ENCODE measurements at regions not wholly inside any gene's neighbourhood (a gene's known extent, or its start where the extent isn't known, plus 50 kb on each side); places are given as distances from the start of the nearest gene placed in this dataset.

DNA sequence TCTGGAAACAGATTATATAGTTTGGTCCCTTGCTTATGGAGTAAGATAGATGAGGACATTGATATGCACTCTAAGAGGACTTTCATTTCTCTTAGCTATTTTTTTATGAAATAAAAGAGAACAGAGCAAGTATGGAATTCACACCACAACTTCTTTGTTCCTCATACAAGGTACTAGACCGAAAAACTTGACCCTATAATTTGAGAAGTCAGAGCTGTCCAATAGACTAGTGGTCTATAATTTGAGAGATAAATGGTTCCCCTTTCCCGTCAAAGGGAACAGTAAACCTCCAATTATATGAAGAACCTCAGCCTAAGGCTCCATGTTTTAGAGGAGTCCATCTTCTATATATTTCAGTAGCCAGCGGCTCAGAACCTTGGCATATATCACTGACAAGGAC, 58.5 kb upstream of the HIF1A start:
- TF ChIP-seq, protein P1, sequence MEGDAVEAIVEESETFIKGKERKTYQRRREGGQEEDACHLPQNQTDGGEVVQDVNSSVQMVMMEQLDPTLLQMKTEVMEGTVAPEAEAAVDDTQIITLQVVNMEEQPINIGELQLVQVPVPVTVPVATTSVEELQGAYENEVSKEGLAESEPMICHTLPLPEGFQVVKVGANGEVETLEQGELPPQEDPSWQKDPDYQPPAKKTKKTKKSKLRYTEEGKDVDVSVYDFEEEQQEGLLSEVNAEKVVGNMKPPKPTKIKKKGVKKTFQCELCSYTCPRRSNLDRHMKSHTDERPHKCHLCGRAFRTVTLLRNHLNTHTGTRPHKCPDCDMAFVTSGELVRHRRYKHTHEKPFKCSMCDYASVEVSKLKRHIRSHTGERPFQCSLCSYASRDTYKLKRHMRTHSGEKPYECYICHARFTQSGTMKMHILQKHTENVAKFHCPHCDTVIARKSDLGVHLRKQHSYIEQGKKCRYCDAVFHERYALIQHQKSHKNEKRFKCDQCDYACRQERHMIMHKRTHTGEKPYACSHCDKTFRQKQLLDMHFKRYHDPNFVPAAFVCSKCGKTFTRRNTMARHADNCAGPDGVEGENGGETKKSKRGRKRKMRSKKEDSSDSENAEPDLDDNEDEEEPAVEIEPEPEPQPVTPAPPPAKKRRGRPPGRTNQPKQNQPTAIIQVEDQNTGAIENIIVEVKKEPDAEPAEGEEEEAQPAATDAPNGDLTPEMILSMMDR (IDR thresholded peaks at IDR 0.05), result no peak
- TF ChIP-seq POLR2A (IDR thresholded peaks at IDR 0.05), result no peak
